ENCODE measurements at regions not wholly inside any gene's neighbourhood (a gene's known extent, or its start where the extent isn't known, plus 50 kb on each side); places are given as distances from the start of the nearest gene placed in this dataset.
A peak's percentile ranks its signal among the peaks of the same experiment; 100 is the strongest.

GRCh38 chrX:20463296-20464075 lies 196.8 kb upstream of the RPS6KA3 start:
- no peaks in the 10 kb centered on the region for H3K27me3 Mint-ChIP-seq (ENCODE audit: low read depth, unreplicated experiment)
- Histone ChIP-seq H3K79me2 (ENCODE audit: insufficient read depth, low read length) (no peaks in the 10 kb centered on the region), H3K4me1 (ENCODE audit: insufficient read depth, low read length) (no peaks in the 10 kb centered on the region), H2AFZ (ENCODE audit: low read depth, low read length) (no peak overlapping the region), H3K36me3 (ENCODE audit: insufficient read depth, low read length) (no peaks in the 10 kb centered on the region), H3K27ac (ENCODE audit: low read depth, low read length) (no peak overlapping the region), H3K4me3 (ENCODE audit: insufficient read depth, low read depth, low read length) (no peak overlapping the region), H3K9me3 (ENCODE audit: insufficient read depth, low read depth, low read length) (no peaks in the 10 kb centered on the region), H3K4me2 (ENCODE audit: low read length) (no peak overlapping the region), H3K27me3 (ENCODE audit: insufficient read depth, low read length) (no peaks in the 10 kb centered on the region), H4K20me1 (ENCODE audit: insufficient read depth, low read length) (no peaks in the 10 kb centered on the region), H3K9ac (ENCODE audit: low read length) (no peak overlapping the region)
- no peak overlapping the region for H3K4me3 Mint-ChIP-seq (ENCODE audit: unreplicated experiment)
- H3K27ac Mint-ChIP-seq (ENCODE audit: unreplicated experiment) = no peak overlapping the region
- no peaks in the 10 kb centered on the region for H3K4me1 Mint-ChIP-seq (ENCODE audit: low read depth, unreplicated experiment)
- TF ChIP-seq EZH2 (IDR thresholded peaks at IDR 0.05; ENCODE audit: insufficient read depth, low read length) (no peak), CTCF (IDR thresholded peaks at IDR 0.05; ENCODE audit: insufficient read depth, low read depth, low read length) (no peak)
- peaks cover 2% of the 10 kb centered on the region for H3K9me3 Mint-ChIP-seq (ENCODE audit: unreplicated experiment)
- H3K36me3 Mint-ChIP-seq (ENCODE audit: low read depth, unreplicated experiment) = no peaks in the 10 kb centered on the region
- FAIRE-seq (no peak), DNase-seq (ENCODE audit: low read depth) (no peak)

- no peaks in the 10 kb centered on the region for H3K36me3 ChIP-seq (ENCODE audit: insufficient read depth, low read length)
- H3K4me1 ChIP-seq (ENCODE audit: insufficient read depth, low read length) = no peaks in the 10 kb centered on the region
- Mint-ChIP-seq H3K4me1 (ENCODE audit: low read depth, unreplicated experiment) (no peaks in the 10 kb centered on the region), H3K27me3 (ENCODE audit: low read depth, unreplicated experiment) (no peaks in the 10 kb centered on the region), H3K9me3 (ENCODE audit: unreplicated experiment) (peaks cover 2% of the 10 kb centered on the region), H3K36me3 (ENCODE audit: low read depth, unreplicated experiment) (no peaks in the 10 kb centered on the region), H3K4me3 (ENCODE audit: unreplicated experiment) (no peak overlapping the region), H3K27ac (ENCODE audit: unreplicated experiment) (no peak overlapping the region)
- peak; percentile 78 for DNase-seq (ENCODE audit: low read depth)
- FAIRE-seq = peak; percentile 72
- H3K4me3 ChIP-seq (ENCODE audit: insufficient read depth, low read depth, low read length) = no peak overlapping the region
- H3K27ac ChIP-seq (ENCODE audit: low read depth, low read length) = peak overlapping the region; percentile 63
- H3K27me3 ChIP-seq (ENCODE audit: insufficient read depth, low read length) = no peaks in the 10 kb centered on the region
- no peaks in the 10 kb centered on the region for H4K20me1 ChIP-seq (ENCODE audit: insufficient read depth, low read length)
- peak overlapping the region; percentile 48 for H3K9ac ChIP-seq (ENCODE audit: low read length)
- H3K79me2 ChIP-seq (ENCODE audit: insufficient read depth, low read length) = no peaks in the 10 kb centered on the region
- TF ChIP-seq CTCF (IDR thresholded peaks at IDR 0.05; ENCODE audit: insufficient read depth, low read depth, low read length) (no peak), EZH2 (IDR thresholded peaks at IDR 0.05; ENCODE audit: insufficient read depth, low read length) (no peak)
- H3K4me2 ChIP-seq (ENCODE audit: low read length) = peak overlapping the region; percentile 15
- H2AFZ ChIP-seq (ENCODE audit: low read depth, low read length) = no peak overlapping the region
- no peaks in the 10 kb centered on the region for H3K9me3 ChIP-seq (ENCODE audit: insufficient read depth, low read depth, low read length)
Observed at GRCh38 chrX:20461576-20461975, 194.9 kb upstream of the RPS6KA3 start.

GRCh38 chrX:20461002-20461401 lies 194.3 kb upstream of the RPS6KA3 start:
- Histone ChIP-seq H3K36me3 (ENCODE audit: insufficient read depth, low read length) (no peaks in the 10 kb centered on the region), H3K9ac (ENCODE audit: low read length) (peak overlapping the region; percentile 48), H4K20me1 (ENCODE audit: insufficient read depth, low read length) (no peaks in the 10 kb centered on the region), H3K4me2 (ENCODE audit: low read length) (peak overlapping the region; percentile 15), H3K4me1 (ENCODE audit: insufficient read depth, low read length) (no peaks in the 10 kb centered on the region), H3K4me3 (ENCODE audit: insufficient read depth, low read depth, low read length) (no peak overlapping the region), H3K27ac (ENCODE audit: low read depth, low read length) (no peak overlapping the region), H2AFZ (ENCODE audit: low read depth, low read length) (no peak overlapping the region), H3K79me2 (ENCODE audit: insufficient read depth, low read length) (no peaks in the 10 kb centered on the region), H3K27me3 (ENCODE audit: insufficient read depth, low read length) (no peaks in the 10 kb centered on the region), H3K9me3 (ENCODE audit: insufficient read depth, low read depth, low read length) (no peaks in the 10 kb centered on the region)
- TF ChIP-seq EZH2 (IDR thresholded peaks at IDR 0.05; ENCODE audit: insufficient read depth, low read length) (no peak), CTCF (IDR thresholded peaks at IDR 0.05; ENCODE audit: insufficient read depth, low read depth, low read length) (no peak)
- no peaks in the 10 kb centered on the region for H3K36me3 Mint-ChIP-seq (ENCODE audit: low read depth, unreplicated experiment)
- H3K27me3 Mint-ChIP-seq (ENCODE audit: low read depth, unreplicated experiment) = no peaks in the 10 kb centered on the region
- no peak overlapping the region for H3K27ac Mint-ChIP-seq (ENCODE audit: unreplicated experiment)
- DNase-seq (ENCODE audit: low read depth) (no peak), FAIRE-seq (no peak)
- no peaks in the 10 kb centered on the region for H3K4me1 Mint-ChIP-seq (ENCODE audit: low read depth, unreplicated experiment)
- no peak overlapping the region for H3K4me3 Mint-ChIP-seq (ENCODE audit: unreplicated experiment)
- H3K9me3 Mint-ChIP-seq (ENCODE audit: unreplicated experiment) = peaks cover 2% of the 10 kb centered on the region

Data from astrocyte (in vitro differentiated cells and primary cell).